ENCODE measurements at regions not wholly inside any gene's neighbourhood (a gene's known extent, or its start where the extent isn't known, plus 50 kb on each side); places are given as distances from the start of the nearest gene placed in this dataset.
"Not testable (repeated sequence)": the region's sequence is repeated elsewhere in the genome, so short reads cannot be mapped to it uniquely, and the experiment has no call there.

DNA sequence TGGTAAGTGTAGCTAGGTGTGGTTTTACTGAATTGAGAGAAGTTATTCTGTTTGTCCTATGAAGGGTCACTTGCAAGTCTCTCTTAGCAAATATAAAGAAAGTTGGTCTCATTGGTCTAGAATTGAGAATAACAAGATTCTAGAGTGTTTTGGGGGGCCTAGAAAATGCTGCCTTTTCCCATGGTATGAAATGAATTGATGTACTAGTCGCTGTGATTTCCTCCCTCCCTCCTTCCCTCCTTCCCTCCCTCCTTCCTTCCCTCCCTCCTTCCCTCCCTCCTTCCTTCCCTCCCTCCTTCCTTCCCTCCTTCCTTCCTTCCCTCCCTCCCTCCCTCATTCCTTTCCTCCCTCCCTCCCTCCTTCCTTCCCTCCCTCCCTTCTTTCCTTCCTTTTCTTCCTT, 166.7 kb upstream of the RGS6 start:
- ChIA-PET CTCF (interaction anchor here (0.6 to 1.9 kb wide), 3 partner anchors 12 to 90 kb away, joined by 3 to 12 read pairs (median 7); no protein-coding TSS in a partner anchor), POLR2A (no interaction called here)
- no peaks in the 10 kb centered on the region for H3K36me3 Mint-ChIP-seq
- H3K9me3 Mint-ChIP-seq = peaks cover 9% of the 10 kb centered on the region; the same call in 1 of the 2 replicates
- ATAC-seq (no peak), DNase-seq (ENCODE audit: low spot score) (no peak)
- H3K4me3 Mint-ChIP-seq = no peak overlapping the region
- peaks cover 9% of the 10 kb centered on the region for H3K4me1 Mint-ChIP-seq
- no peak overlapping the region for H3K27ac Mint-ChIP-seq
- no peaks in the 10 kb centered on the region for H3K27me3 Mint-ChIP-seq (ENCODE audit: low read depth)
- TF ChIP-seq, protein P1, sequence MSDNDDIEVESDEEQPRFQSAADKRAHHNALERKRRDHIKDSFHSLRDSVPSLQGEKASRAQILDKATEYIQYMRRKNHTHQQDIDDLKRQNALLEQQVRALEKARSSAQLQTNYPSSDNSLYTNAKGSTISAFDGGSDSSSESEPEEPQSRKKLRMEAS (CRISPR knock-in tag; IDR thresholded peaks at IDR 0.05) = no peak
- TF ChIP-seq, protein P2, sequence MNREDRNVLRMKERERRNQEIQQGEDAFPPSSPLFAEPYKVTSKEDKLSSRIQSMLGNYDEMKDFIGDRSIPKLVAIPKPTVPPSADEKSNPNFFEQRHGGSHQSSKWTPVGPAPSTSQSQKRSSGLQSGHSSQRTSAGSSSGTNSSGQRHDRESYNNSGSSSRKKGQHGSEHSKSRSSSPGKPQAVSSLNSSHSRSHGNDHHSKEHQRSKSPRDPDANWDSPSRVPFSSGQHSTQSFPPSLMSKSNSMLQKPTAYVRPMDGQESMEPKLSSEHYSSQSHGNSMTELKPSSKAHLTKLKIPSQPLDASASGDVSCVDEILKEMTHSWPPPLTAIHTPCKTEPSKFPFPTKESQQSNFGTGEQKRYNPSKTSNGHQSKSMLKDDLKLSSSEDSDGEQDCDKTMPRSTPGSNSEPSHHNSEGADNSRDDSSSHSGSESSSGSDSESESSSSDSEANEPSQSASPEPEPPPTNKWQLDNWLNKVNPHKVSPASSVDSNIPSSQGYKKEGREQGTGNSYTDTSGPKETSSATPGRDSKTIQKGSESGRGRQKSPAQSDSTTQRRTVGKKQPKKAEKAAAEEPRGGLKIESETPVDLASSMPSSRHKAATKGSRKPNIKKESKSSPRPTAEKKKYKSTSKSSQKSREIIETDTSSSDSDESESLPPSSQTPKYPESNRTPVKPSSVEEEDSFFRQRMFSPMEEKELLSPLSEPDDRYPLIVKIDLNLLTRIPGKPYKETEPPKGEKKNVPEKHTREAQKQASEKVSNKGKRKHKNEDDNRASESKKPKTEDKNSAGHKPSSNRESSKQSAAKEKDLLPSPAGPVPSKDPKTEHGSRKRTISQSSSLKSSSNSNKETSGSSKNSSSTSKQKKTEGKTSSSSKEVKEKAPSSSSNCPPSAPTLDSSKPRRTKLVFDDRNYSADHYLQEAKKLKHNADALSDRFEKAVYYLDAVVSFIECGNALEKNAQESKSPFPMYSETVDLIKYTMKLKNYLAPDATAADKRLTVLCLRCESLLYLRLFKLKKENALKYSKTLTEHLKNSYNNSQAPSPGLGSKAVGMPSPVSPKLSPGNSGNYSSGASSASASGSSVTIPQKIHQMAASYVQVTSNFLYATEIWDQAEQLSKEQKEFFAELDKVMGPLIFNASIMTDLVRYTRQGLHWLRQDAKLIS (CRISPR knock-in tag; IDR thresholded peaks at IDR 0.05; ENCODE audit: borderline replicate concordance) = no peak
- TF ChIP-seq RELA (CRISPR knock-in tag; IDR thresholded peaks at IDR 0.05; ENCODE audit: borderline replicate concordance) (no peak), IRF2 (CRISPR knock-in tag; IDR thresholded peaks at IDR 0.05; ENCODE audit: borderline replicate concordance, low read depth) (no peak)
- TF ChIP-seq, protein P3, sequence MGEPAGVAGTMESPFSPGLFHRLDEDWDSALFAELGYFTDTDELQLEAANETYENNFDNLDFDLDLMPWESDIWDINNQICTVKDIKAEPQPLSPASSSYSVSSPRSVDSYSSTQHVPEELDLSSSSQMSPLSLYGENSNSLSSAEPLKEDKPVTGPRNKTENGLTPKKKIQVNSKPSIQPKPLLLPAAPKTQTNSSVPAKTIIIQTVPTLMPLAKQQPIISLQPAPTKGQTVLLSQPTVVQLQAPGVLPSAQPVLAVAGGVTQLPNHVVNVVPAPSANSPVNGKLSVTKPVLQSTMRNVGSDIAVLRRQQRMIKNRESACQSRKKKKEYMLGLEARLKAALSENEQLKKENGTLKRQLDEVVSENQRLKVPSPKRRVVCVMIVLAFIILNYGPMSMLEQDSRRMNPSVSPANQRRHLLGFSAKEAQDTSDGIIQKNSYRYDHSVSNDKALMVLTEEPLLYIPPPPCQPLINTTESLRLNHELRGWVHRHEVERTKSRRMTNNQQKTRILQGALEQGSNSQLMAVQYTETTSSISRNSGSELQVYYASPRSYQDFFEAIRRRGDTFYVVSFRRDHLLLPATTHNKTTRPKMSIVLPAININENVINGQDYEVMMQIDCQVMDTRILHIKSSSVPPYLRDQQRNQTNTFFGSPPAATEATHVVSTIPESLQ (CRISPR knock-in tag; IDR thresholded peaks at IDR 0.05) = no peak

DNA sequence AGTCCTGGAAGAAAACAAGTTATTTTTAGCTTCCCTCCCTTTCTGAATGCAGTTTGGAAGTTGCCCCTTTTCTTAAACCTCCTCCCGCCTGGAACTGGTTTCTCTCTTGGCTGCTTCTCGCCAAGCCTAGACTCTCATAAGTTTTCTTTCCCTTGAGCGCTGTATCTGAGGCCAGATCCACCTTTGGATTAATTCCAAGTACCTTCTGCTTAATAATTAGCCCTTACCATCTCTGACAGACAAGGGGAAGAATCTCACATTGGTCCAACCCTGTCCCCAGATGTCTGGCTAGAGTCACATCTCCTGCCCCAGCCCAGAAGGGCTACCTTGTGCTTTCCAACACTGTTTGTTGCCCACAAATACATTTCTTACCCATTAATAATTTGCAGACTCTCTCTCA, 161.8 kb upstream of the RGS6 start:
- ChIA-PET POLR2A (no interaction called here), CTCF (no interaction called here)
- no peak overlapping the region for H3K4me3 Mint-ChIP-seq
- ATAC-seq (no peak), DNase-seq (ENCODE audit: low spot score) (no peak)
- peaks cover 30% of the 10 kb centered on the region for H3K4me1 Mint-ChIP-seq
- peaks cover 33% of the 10 kb centered on the region for H3K36me3 Mint-ChIP-seq
- no peak overlapping the region for H3K27ac Mint-ChIP-seq
- peaks cover 18% of the 10 kb centered on the region for H3K27me3 Mint-ChIP-seq (ENCODE audit: low read depth)
- TF ChIP-seq CREM (CRISPR knock-in tag; IDR thresholded peaks at IDR 0.05) (no peak), FOXJ3 (CRISPR knock-in tag; IDR thresholded peaks at IDR 0.05; ENCODE audit: borderline replicate concordance) (no peak), MYBL2 (CRISPR knock-in tag; IDR thresholded peaks at IDR 0.05) (no peak), MXD4 (CRISPR knock-in tag; IDR thresholded peaks at IDR 0.05; ENCODE audit: borderline replicate concordance) (no peak), ZNF396 (CRISPR knock-in tag; IDR thresholded peaks at IDR 0.05; ENCODE audit: borderline replicate concordance) (no peak), SMAD3 (CRISPR knock-in tag; IDR thresholded peaks at IDR 0.05; ENCODE audit: borderline replicate concordance) (no peak), FOXK1 (CRISPR knock-in tag; IDR thresholded peaks at IDR 0.05) (no peak), KAT7 (CRISPR knock-in tag; IDR thresholded peaks at IDR 0.05; ENCODE audit: borderline replicate concordance) (no peak), GRHL2 (CRISPR knock-in tag; IDR thresholded peaks at IDR 0.05; ENCODE audit: insufficient replicate concordance, severe bottlenecking) (no peak), ZNF138 (CRISPR knock-in tag; conservative IDR thresholded peaks at IDR 0.05) (no peak), ELF4 (CRISPR knock-in tag; IDR thresholded peaks at IDR 0.05; ENCODE audit: low read depth) (no peak)
- TF ChIP-seq, protein P4, sequence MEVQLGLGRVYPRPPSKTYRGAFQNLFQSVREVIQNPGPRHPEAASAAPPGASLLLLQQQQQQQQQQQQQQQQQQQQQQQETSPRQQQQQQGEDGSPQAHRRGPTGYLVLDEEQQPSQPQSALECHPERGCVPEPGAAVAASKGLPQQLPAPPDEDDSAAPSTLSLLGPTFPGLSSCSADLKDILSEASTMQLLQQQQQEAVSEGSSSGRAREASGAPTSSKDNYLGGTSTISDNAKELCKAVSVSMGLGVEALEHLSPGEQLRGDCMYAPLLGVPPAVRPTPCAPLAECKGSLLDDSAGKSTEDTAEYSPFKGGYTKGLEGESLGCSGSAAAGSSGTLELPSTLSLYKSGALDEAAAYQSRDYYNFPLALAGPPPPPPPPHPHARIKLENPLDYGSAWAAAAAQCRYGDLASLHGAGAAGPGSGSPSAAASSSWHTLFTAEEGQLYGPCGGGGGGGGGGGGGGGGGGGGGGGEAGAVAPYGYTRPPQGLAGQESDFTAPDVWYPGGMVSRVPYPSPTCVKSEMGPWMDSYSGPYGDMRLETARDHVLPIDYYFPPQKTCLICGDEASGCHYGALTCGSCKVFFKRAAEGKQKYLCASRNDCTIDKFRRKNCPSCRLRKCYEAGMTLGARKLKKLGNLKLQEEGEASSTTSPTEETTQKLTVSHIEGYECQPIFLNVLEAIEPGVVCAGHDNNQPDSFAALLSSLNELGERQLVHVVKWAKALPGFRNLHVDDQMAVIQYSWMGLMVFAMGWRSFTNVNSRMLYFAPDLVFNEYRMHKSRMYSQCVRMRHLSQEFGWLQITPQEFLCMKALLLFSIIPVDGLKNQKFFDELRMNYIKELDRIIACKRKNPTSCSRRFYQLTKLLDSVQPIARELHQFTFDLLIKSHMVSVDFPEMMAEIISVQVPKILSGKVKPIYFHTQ (CRISPR knock-in tag; IDR thresholded peaks at IDR 0.05) = no peak
- TF ChIP-seq, protein P1 (CRISPR knock-in tag; IDR thresholded peaks at IDR 0.05) = no peak
- TF ChIP-seq, protein P5, sequence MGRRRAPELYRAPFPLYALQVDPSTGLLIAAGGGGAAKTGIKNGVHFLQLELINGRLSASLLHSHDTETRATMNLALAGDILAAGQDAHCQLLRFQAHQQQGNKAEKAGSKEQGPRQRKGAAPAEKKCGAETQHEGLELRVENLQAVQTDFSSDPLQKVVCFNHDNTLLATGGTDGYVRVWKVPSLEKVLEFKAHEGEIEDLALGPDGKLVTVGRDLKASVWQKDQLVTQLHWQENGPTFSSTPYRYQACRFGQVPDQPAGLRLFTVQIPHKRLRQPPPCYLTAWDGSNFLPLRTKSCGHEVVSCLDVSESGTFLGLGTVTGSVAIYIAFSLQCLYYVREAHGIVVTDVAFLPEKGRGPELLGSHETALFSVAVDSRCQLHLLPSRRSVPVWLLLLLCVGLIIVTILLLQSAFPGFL (CRISPR knock-in tag; IDR thresholded peaks at IDR 0.05; ENCODE audit: borderline replicate concordance) = no peak
- peaks cover 45% of the 10 kb centered on the region for H3K9me3 Mint-ChIP-seq

DNA sequence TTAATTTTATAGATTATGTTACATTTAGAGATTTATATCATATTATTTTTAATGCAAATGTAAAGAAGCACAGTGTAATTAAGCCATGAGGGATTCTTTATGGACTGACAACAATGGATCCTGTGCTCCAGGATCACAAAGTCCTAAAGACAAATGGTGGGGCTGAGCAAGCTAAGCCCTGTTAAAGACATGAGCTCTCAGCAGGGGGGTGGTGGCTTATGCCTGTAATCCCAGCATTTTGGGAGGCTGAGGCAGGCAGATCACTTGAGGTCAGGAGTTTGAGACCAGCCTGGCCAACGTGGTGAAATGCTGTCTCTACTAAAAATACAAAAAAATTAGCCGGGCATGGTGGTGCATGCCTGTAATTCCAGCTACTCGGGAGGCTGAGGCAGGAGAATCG, 160.8 kb upstream of the RGS6 start:
- CTCF ChIA-PET; ATAC-seq; H3K27ac Mint-ChIP-seq; DNase-seq (ENCODE audit: low spot score); POLR2A ChIA-PET; H3K4me3 Mint-ChIP-seq: not testable (repeated sequence)
- Mint-ChIP-seq H3K36me3 (peaks cover 36% of the 10 kb centered on the region), H3K9me3 (peaks cover 48% of the 10 kb centered on the region), H3K4me1 (peaks cover 35% of the 10 kb centered on the region), H3K27me3 (ENCODE audit: low read depth) (peaks cover 19% of the 10 kb centered on the region)

DNA sequence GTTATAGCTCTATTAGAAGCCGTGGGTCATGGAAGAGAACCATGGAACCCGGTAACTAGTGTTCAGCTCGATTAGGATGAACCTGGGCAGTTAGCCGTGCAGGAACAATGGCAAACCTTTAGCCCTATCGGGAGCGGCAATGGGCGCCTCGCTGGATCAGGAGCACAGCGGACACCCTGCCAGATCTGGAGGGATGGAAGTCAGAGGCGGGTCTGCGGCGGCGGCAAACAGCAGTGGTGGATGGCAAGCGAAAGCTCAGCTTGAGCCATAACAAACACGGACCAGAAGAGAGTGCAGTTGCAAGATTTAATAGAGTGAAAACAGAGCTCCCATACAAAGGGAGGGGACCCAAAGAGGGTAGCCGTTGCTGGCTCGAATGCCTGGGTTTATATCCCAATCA, 160.2 kb upstream of the RGS6 start:
- CTCF ChIA-PET = interaction anchor here (1.6 to 2.0 kb wide), 2 partner anchors 18 to 83 kb away, joined by 5 to 12 read pairs; no protein-coding TSS in a partner anchor
- peaks cover 19% of the 10 kb centered on the region for H3K27me3 Mint-ChIP-seq (ENCODE audit: low read depth)
- H3K36me3 Mint-ChIP-seq = peaks cover 36% of the 10 kb centered on the region
- DNase-seq (ENCODE audit: low spot score); POLR2A ChIA-PET; H3K4me3 Mint-ChIP-seq; H3K27ac Mint-ChIP-seq; ATAC-seq: not testable (repeated sequence)
- peaks cover 41% of the 10 kb centered on the region for H3K4me1 Mint-ChIP-seq
- H3K9me3 Mint-ChIP-seq = peaks cover 48% of the 10 kb centered on the region

Measured in WTC11 (cell line).